Uterus (tissue), 2 donors: ENCODE measurements at regions not wholly inside any gene's neighbourhood (a gene's known extent, or its start where the extent isn't known, plus 50 kb on each side); places are given as distances from the start of the nearest gene placed in this dataset.

Experiments used
- CTCF ChIP-seq, 4 experiments: fragments of 200-600 bp in 2 of 4; fragments of 450-650 bp in 2 of 4; sonication (generic) in 2 of 4; IDR thresholded peaks; one replicate each; pipeline ENCODE4 v1.5.1; 2016 to 2019; ENCODE audit warnings: antibody characterized with exemption in 4 of 4, mild to moderate bottlenecking in 2 of 4, moderate library complexity in 1 of 4
- POLR2A ChIP-seq, 2 donors: fragments of 450-650 bp; IDR thresholded peaks; one replicate each; pipeline ENCODE4 v1.6.1; 2016; ENCODE audit warnings: antibody characterized with exemption in 2 of 2, mild to moderate bottlenecking in 1 of 2, moderate library complexity in 1 of 2

DNA sequence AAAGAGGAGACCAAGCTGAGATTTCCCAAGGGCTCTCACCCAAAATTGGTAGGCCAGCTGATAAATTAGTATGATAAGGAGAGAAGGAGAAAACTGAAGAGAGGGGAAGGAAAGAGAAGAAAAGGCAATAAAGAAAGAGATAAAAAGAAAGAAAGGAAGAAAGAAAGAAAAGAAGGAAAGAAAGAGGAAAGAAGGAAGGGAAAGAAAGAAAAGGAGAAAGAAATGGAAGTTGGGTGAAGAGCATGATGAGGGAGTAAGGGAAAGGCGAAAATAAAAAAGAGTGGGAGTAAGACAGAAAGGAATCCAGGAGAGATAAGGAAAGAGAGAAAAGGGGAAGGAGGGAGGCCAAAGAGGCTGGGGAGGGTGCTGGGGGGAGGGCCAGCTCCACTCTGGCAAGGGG lies 95.4 kb downstream of the MRM1 start:
- TF ChIP-seq POLR2A (IDR thresholded peaks at IDR 0.05) (no peak), CTCF (IDR thresholded peaks at IDR 0.05) (no peak)
